ENCODE measurements at regions not wholly inside any gene's neighbourhood (a gene's known extent, or its start where the extent isn't known, plus 50 kb on each side); places are given as distances from the start of the nearest gene placed in this dataset.

DNA sequence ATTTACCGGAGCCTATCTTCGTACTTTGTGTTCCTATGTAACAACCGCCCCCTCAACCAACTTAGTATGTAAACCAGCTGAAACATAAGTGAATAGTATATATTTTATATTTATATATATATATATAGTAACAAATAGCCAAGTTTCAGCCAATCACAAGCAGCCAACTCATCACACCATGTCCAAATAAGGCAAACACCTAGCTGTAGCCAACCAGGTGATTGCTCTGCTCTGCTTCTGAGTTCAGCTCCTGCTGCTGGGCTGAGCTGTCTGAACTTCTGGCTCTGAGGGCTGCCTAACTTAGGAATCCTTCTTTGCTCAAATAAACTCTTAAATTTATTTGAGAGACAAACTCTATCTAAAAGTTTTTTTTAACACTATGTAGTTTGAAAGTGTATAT, 101.6 kb upstream of the SOX4 start:
- Mint-ChIP-seq H3K27ac (ENCODE audit: low read depth, unreplicated experiment) (no peak overlapping the region), H3K9me3 (ENCODE audit: unreplicated experiment) (no peaks in the 10 kb centered on the region), H3K36me3 (ENCODE audit: insufficient read depth, unreplicated experiment) (no peaks in the 10 kb centered on the region), H3K4me1 (ENCODE audit: insufficient read depth, unreplicated experiment) (no peaks in the 10 kb centered on the region), H3K27me3 (ENCODE audit: insufficient read depth, unreplicated experiment) (no peaks in the 10 kb centered on the region), H3K4me3 (ENCODE audit: unreplicated experiment) (no peak overlapping the region)
- POLR2A ChIA-PET, result no interaction called here
- TF ChIP-seq, protein P1, sequence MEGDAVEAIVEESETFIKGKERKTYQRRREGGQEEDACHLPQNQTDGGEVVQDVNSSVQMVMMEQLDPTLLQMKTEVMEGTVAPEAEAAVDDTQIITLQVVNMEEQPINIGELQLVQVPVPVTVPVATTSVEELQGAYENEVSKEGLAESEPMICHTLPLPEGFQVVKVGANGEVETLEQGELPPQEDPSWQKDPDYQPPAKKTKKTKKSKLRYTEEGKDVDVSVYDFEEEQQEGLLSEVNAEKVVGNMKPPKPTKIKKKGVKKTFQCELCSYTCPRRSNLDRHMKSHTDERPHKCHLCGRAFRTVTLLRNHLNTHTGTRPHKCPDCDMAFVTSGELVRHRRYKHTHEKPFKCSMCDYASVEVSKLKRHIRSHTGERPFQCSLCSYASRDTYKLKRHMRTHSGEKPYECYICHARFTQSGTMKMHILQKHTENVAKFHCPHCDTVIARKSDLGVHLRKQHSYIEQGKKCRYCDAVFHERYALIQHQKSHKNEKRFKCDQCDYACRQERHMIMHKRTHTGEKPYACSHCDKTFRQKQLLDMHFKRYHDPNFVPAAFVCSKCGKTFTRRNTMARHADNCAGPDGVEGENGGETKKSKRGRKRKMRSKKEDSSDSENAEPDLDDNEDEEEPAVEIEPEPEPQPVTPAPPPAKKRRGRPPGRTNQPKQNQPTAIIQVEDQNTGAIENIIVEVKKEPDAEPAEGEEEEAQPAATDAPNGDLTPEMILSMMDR (IDR thresholded peaks at IDR 0.05; ENCODE audit: unreplicated experiment), result no peak
- DNase-seq (ENCODE audit: unreplicated experiment), result no peak
- no TSS peak for BruUV-seq (replicated peaks)
- CTCF ChIA-PET, result interaction anchor here (0.6 kb wide), 1 partner anchor 469 kb away, joined by 3 read pairs; no protein-coding TSS in a partner anchor
- intact Hi-C loops (cut with micrococcal nuclease), result no loop called here

DNA sequence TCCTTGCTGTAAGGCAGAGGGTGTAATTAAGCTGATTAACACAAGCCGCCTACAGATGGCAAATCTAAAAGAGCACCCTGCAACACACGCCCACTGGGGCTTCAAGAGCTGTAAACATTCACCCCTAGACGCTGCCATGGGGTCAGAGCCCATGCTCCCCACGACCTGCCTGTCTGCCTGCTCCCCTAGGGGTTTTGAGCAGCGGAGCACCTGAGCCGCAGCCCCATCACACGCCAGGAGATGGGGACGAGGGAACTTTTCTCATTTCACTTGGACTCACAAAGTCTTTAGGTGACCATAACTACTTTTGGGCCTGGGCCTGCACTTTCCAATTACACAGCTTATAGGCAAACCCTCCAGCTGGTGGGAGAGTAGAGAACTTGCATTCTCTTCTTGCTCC, 99.0 kb upstream of the SOX4 start:
- Mint-ChIP-seq H3K27ac (ENCODE audit: low read depth, unreplicated experiment) (no peak overlapping the region), H3K9me3 (ENCODE audit: unreplicated experiment) (no peaks in the 10 kb centered on the region), H3K36me3 (ENCODE audit: insufficient read depth, unreplicated experiment) (no peaks in the 10 kb centered on the region)

DNA sequence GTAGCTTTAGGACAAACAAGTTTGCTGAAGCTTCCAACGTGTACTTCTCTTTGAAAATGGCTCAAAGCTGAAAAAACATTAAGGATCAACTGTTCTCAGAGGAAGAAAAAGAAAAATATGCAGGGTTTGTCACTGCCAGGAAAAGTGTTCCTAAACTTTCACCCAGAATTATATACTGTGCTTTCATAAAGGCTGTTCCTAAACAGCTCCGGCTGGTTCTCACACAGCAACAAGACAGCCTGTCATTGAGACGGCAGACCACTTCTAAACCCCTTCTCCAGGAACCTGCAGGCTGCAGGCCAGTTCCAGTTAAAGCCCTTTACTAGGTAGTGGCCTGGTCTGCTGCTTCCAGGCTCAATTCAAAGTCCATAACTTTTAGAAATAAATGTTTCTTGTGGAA, 97.4 kb upstream of the SOX4 start:
- CTCF ChIA-PET, result no interaction called here
- H3K27ac Mint-ChIP-seq (ENCODE audit: low read depth, unreplicated experiment), result no peak overlapping the region
- intact Hi-C loops (cut with micrococcal nuclease), result no loop called here

More for the DNA sequence above, 99.0 kb upstream of the SOX4 start:
- BruUV-seq (replicated peaks), result no TSS peak
- CTCF ChIA-PET, result no interaction called here
- intact Hi-C loops (cut with micrococcal nuclease), result no loop called here
- Mint-ChIP-seq H3K4me3 (ENCODE audit: unreplicated experiment) (no peak overlapping the region), H3K27me3 (ENCODE audit: insufficient read depth, unreplicated experiment) (no peaks in the 10 kb centered on the region), H3K4me1 (ENCODE audit: insufficient read depth, unreplicated experiment) (no peaks in the 10 kb centered on the region)
- no peak for DNase-seq (ENCODE audit: unreplicated experiment)
- TF ChIP-seq, protein P1 (IDR thresholded peaks at IDR 0.05; ENCODE audit: unreplicated experiment), result no peak
- POLR2A ChIA-PET, result interaction anchor here (0.6 kb wide), 1 partner anchor 1542 kb away, joined by 3 read pairs; no protein-coding TSS in a partner anchor

DNA sequence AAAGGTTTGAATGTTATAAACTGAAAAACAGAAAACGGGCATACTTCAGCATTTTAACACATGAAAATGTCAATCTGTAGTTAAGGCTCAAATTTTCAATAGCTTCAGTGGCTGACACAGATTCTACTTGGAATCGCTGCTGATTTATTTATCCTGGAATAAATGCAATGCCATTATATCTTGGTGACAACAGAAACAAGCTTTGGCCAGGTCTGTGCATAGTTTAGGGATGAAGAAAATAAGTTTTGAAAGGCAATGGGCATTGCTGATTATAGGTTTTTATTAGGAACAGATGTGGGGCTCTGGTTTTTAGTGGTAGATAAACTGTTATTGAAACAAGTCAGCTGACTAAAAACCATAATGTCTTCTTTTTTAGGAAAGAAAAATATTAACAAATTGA, 96.8 kb upstream of the SOX4 start:
- intact Hi-C loops (cut with micrococcal nuclease), result no loop called here
- no TSS peak for BruUV-seq (replicated peaks)
- Mint-ChIP-seq H3K4me3 (ENCODE audit: unreplicated experiment) (no peak overlapping the region), H3K4me1 (ENCODE audit: insufficient read depth, unreplicated experiment) (peaks cover 11% of the 10 kb centered on the region), H3K27ac (ENCODE audit: low read depth, unreplicated experiment) (no peak overlapping the region), H3K27me3 (ENCODE audit: insufficient read depth, unreplicated experiment) (no peaks in the 10 kb centered on the region), H3K36me3 (ENCODE audit: insufficient read depth, unreplicated experiment) (no peaks in the 10 kb centered on the region), H3K9me3 (ENCODE audit: unreplicated experiment) (no peaks in the 10 kb centered on the region)
- POLR2A ChIA-PET, result interaction anchor here (0.7 kb wide), 1 partner anchor 1139 kb away, joined by 3 read pairs; no protein-coding TSS in a partner anchor
- TF ChIP-seq, protein P1 (IDR thresholded peaks at IDR 0.05; ENCODE audit: unreplicated experiment), result no peak
- CTCF ChIA-PET, result no interaction called here
- DNase-seq (ENCODE audit: unreplicated experiment), result no peak

More for the DNA sequence above, 97.4 kb upstream of the SOX4 start:
- H3K4me3 Mint-ChIP-seq (ENCODE audit: unreplicated experiment), result no peak overlapping the region
- no peaks in the 10 kb centered on the region for H3K27me3 Mint-ChIP-seq (ENCODE audit: insufficient read depth, unreplicated experiment)
- H3K4me1 Mint-ChIP-seq (ENCODE audit: insufficient read depth, unreplicated experiment), result peaks cover 11% of the 10 kb centered on the region
- POLR2A ChIA-PET, result no interaction called here
- TF ChIP-seq, protein P1 (IDR thresholded peaks at IDR 0.05; ENCODE audit: unreplicated experiment), result no peak
- DNase-seq (ENCODE audit: unreplicated experiment), result no peak
- no peaks in the 10 kb centered on the region for H3K9me3 Mint-ChIP-seq (ENCODE audit: unreplicated experiment)
- BruUV-seq (replicated peaks), result no TSS peak
- H3K36me3 Mint-ChIP-seq (ENCODE audit: insufficient read depth, unreplicated experiment), result no peaks in the 10 kb centered on the region

All from MCF 10A (cell line).